ENCODE measurements at regions not wholly inside any gene's neighbourhood (a gene's known extent, or its start where the extent isn't known, plus 50 kb on each side); places are given as distances from the start of the nearest gene placed in this dataset.

- H3K9me3 ChIP-seq (ENCODE audit: control insufficient read depth, low read length), result no peaks in the 10 kb centered on the region
- no peak overlapping the region for H3K4me3 ChIP-seq (ENCODE audit: insufficient read depth, low read depth, low read length, poor library complexity, severe bottlenecking)
- no peak for DNase-seq
- H3K36me3 ChIP-seq (ENCODE audit: control insufficient read depth, insufficient read depth, low read length), result no peaks in the 10 kb centered on the region
- peaks cover 4% of the 10 kb centered on the region for H3K27me3 ChIP-seq (replicated peaks; ENCODE audit: control insufficient read depth, insufficient read depth, low read length, poor library complexity, severe bottlenecking)
- no peaks in the 10 kb centered on the region for H3K4me1 ChIP-seq (ENCODE audit: control insufficient read depth, insufficient read depth, low read length, poor library complexity, severe bottlenecking)
- no peak overlapping the region for H3K27ac ChIP-seq (ENCODE audit: insufficient read depth, low read length, poor library complexity, severe bottlenecking)
Observed at GRCh38 chr15:77839456-77839855, 206.7 kb upstream of the LINGO1 start.

GRCh38 chr15:77838595-77838994 is 205.9 kb upstream of the LINGO1 start:
- H3K36me3 ChIP-seq (ENCODE audit: control insufficient read depth, insufficient read depth, low read length), result no peaks in the 10 kb centered on the region
- H3K4me3 ChIP-seq (ENCODE audit: insufficient read depth, low read depth, low read length, poor library complexity, severe bottlenecking), result no peak overlapping the region
- peaks cover 4% of the 10 kb centered on the region for H3K27me3 ChIP-seq (replicated peaks; ENCODE audit: control insufficient read depth, insufficient read depth, low read length, poor library complexity, severe bottlenecking)
- H3K9me3 ChIP-seq (ENCODE audit: control insufficient read depth, low read length), result no peaks in the 10 kb centered on the region
- no peaks in the 10 kb centered on the region for H3K4me1 ChIP-seq (ENCODE audit: control insufficient read depth, insufficient read depth, low read length, poor library complexity, severe bottlenecking)
- no peak overlapping the region for H3K27ac ChIP-seq (ENCODE audit: insufficient read depth, low read length, poor library complexity, severe bottlenecking)
- no peak for DNase-seq

GRCh38 chr15:77838061-77838460 is 205.3 kb upstream of the LINGO1 start:
- H3K4me3 ChIP-seq (ENCODE audit: insufficient read depth, low read depth, low read length, poor library complexity, severe bottlenecking), result no peak overlapping the region
- no peak overlapping the region for H3K27ac ChIP-seq (ENCODE audit: insufficient read depth, low read length, poor library complexity, severe bottlenecking)
- no peaks in the 10 kb centered on the region for H3K9me3 ChIP-seq (ENCODE audit: control insufficient read depth, low read length)
- DNase-seq, result no peak
- H3K36me3 ChIP-seq (ENCODE audit: control insufficient read depth, insufficient read depth, low read length), result no peaks in the 10 kb centered on the region
- H3K27me3 ChIP-seq (replicated peaks; ENCODE audit: control insufficient read depth, insufficient read depth, low read length, poor library complexity, severe bottlenecking), result peaks cover 4% of the 10 kb centered on the region
- H3K4me1 ChIP-seq (ENCODE audit: control insufficient read depth, insufficient read depth, low read length, poor library complexity, severe bottlenecking), result no peaks in the 10 kb centered on the region

GRCh38 chr15:77837649-77838025 is 204.9 kb upstream of the LINGO1 start:
- no peaks in the 10 kb centered on the region for H3K9me3 ChIP-seq (ENCODE audit: control insufficient read depth, low read length)
- no peaks in the 10 kb centered on the region for H3K4me1 ChIP-seq (ENCODE audit: control insufficient read depth, insufficient read depth, low read length, poor library complexity, severe bottlenecking)
- H3K27me3 ChIP-seq (replicated peaks; ENCODE audit: control insufficient read depth, insufficient read depth, low read length, poor library complexity, severe bottlenecking), result peaks cover 4% of the 10 kb centered on the region
- no peak overlapping the region for H3K27ac ChIP-seq (ENCODE audit: insufficient read depth, low read length, poor library complexity, severe bottlenecking)
- H3K4me3 ChIP-seq (ENCODE audit: insufficient read depth, low read depth, low read length, poor library complexity, severe bottlenecking), result no peak overlapping the region
- no peaks in the 10 kb centered on the region for H3K36me3 ChIP-seq (ENCODE audit: control insufficient read depth, insufficient read depth, low read length)
- DNase-seq, result no peak

- peaks cover 4% of the 10 kb centered on the region for H3K27me3 ChIP-seq (replicated peaks; ENCODE audit: control insufficient read depth, insufficient read depth, low read length, poor library complexity, severe bottlenecking)
- no peak for DNase-seq
- H3K4me3 ChIP-seq (ENCODE audit: insufficient read depth, low read depth, low read length, poor library complexity, severe bottlenecking), result no peak overlapping the region
- no peaks in the 10 kb centered on the region for H3K4me1 ChIP-seq (ENCODE audit: control insufficient read depth, insufficient read depth, low read length, poor library complexity, severe bottlenecking)
- H3K36me3 ChIP-seq (ENCODE audit: control insufficient read depth, insufficient read depth, low read length), result no peaks in the 10 kb centered on the region
- H3K9me3 ChIP-seq (ENCODE audit: control insufficient read depth, low read length), result no peaks in the 10 kb centered on the region
- no peak overlapping the region for H3K27ac ChIP-seq (ENCODE audit: insufficient read depth, low read length, poor library complexity, severe bottlenecking)
Observed at GRCh38 chr15:77836906-77837648, 204.4 kb upstream of the LINGO1 start.

GRCh38 chr15:77836121-77836692 is 203.5 kb upstream of the LINGO1 start:
- Histone ChIP-seq H3K27ac (ENCODE audit: insufficient read depth, low read length, poor library complexity, severe bottlenecking) (no peak overlapping the region), H3K4me1 (ENCODE audit: control insufficient read depth, insufficient read depth, low read length, poor library complexity, severe bottlenecking) (no peaks in the 10 kb centered on the region), H3K9me3 (ENCODE audit: control insufficient read depth, low read length) (no peaks in the 10 kb centered on the region), H3K4me3 (ENCODE audit: insufficient read depth, low read depth, low read length, poor library complexity, severe bottlenecking) (no peak overlapping the region), H3K27me3 (replicated peaks; ENCODE audit: control insufficient read depth, insufficient read depth, low read length, poor library complexity, severe bottlenecking) (peaks cover 4% of the 10 kb centered on the region), H3K36me3 (ENCODE audit: control insufficient read depth, insufficient read depth, low read length) (no peaks in the 10 kb centered on the region)
- DNase-seq, result no peak

- Histone ChIP-seq H3K27ac (ENCODE audit: insufficient read depth, low read length, poor library complexity, severe bottlenecking) (no peak overlapping the region), H3K36me3 (ENCODE audit: control insufficient read depth, insufficient read depth, low read length) (no peaks in the 10 kb centered on the region), H3K4me3 (ENCODE audit: insufficient read depth, low read depth, low read length, poor library complexity, severe bottlenecking) (no peak overlapping the region), H3K4me1 (ENCODE audit: control insufficient read depth, insufficient read depth, low read length, poor library complexity, severe bottlenecking) (no peaks in the 10 kb centered on the region), H3K27me3 (replicated peaks; ENCODE audit: control insufficient read depth, insufficient read depth, low read length, poor library complexity, severe bottlenecking) (no peaks in the 10 kb centered on the region), H3K9me3 (ENCODE audit: control insufficient read depth, low read length) (no peaks in the 10 kb centered on the region)
- no peak for DNase-seq
Observed at GRCh38 chr15:77834276-77834990, 201.7 kb upstream of the LINGO1 start.

- Histone ChIP-seq H3K4me3 (ENCODE audit: insufficient read depth, low read depth, low read length, poor library complexity, severe bottlenecking) (no peak overlapping the region), H3K4me1 (ENCODE audit: control insufficient read depth, insufficient read depth, low read length, poor library complexity, severe bottlenecking) (no peaks in the 10 kb centered on the region), H3K36me3 (ENCODE audit: control insufficient read depth, insufficient read depth, low read length) (no peaks in the 10 kb centered on the region), H3K27ac (ENCODE audit: insufficient read depth, low read length, poor library complexity, severe bottlenecking) (no peak overlapping the region), H3K9me3 (ENCODE audit: control insufficient read depth, low read length) (no peaks in the 10 kb centered on the region), H3K27me3 (replicated peaks; ENCODE audit: control insufficient read depth, insufficient read depth, low read length, poor library complexity, severe bottlenecking) (no peaks in the 10 kb centered on the region)
- DNase-seq, result no peak
Observed at GRCh38 chr15:77832874-77833273, 200.2 kb upstream of the LINGO1 start.

- no peak for DNase-seq
- Histone ChIP-seq H3K36me3 (ENCODE audit: control insufficient read depth, insufficient read depth, low read length) (no peaks in the 10 kb centered on the region), H3K4me1 (ENCODE audit: control insufficient read depth, insufficient read depth, low read length, poor library complexity, severe bottlenecking) (no peaks in the 10 kb centered on the region), H3K9me3 (ENCODE audit: control insufficient read depth, low read length) (no peaks in the 10 kb centered on the region), H3K4me3 (ENCODE audit: insufficient read depth, low read depth, low read length, poor library complexity, severe bottlenecking) (no peak overlapping the region), H3K27ac (ENCODE audit: insufficient read depth, low read length, poor library complexity, severe bottlenecking) (no peak overlapping the region), H3K27me3 (replicated peaks; ENCODE audit: control insufficient read depth, insufficient read depth, low read length, poor library complexity, severe bottlenecking) (no peaks in the 10 kb centered on the region)
Observed at GRCh38 chr15:77831986-77832385, 199.3 kb upstream of the LINGO1 start.

GRCh38 chr15:77830051-77830468 is 197.3 kb upstream of the LINGO1 start:
- Histone ChIP-seq H3K4me1 (ENCODE audit: control insufficient read depth, insufficient read depth, low read length, poor library complexity, severe bottlenecking) (no peaks in the 10 kb centered on the region), H3K27me3 (replicated peaks; ENCODE audit: control insufficient read depth, insufficient read depth, low read length, poor library complexity, severe bottlenecking) (no peaks in the 10 kb centered on the region), H3K4me3 (ENCODE audit: insufficient read depth, low read depth, low read length, poor library complexity, severe bottlenecking) (no peak overlapping the region), H3K27ac (ENCODE audit: insufficient read depth, low read length, poor library complexity, severe bottlenecking) (no peak overlapping the region), H3K9me3 (ENCODE audit: control insufficient read depth, low read length) (no peaks in the 10 kb centered on the region), H3K36me3 (ENCODE audit: control insufficient read depth, insufficient read depth, low read length) (no peaks in the 10 kb centered on the region)
- DNase-seq, result no peak
